HG03175 (cell line): ENCODE measurements at regions not wholly inside any gene's neighbourhood (a gene's known extent, or its start where the extent isn't known, plus 50 kb on each side); places are given as distances from the start of the nearest gene placed in this dataset.
"Not testable (repeated sequence)": the region's sequence is repeated elsewhere in the genome, so short reads cannot be mapped to it uniquely, and the experiment has no call there.

Source experiments
- ATAC-seq: cut with Tn5 transposase; IDR thresholded peaks from one replicate; pipeline ENCODE4 v1.9.1; 2021; ENCODE audit warnings: mild to moderate bottlenecking, moderate library complexity; ENCODE audit not compliant: unreplicated experiment

DNA sequence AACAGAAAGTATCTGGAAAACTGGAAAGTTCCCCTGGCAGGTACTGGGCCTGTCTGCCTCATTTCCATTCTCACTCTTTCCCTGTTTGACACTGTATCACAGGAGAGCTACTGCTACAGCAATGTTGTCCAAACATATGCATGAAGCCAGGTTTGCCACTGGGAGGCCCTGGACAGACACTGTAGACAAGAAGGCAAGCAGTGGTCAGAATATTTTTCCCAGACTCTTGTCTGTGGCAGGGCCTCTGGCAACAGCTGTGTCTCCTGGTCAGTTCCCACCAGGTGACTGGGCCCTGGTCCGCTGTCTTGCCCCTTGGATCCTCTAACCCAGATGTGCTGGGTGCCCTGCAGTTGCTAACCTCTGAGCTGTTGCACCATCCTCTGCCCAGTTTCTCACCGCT lies 178.9 kb upstream of the FANCL start:
- ATAC-seq, result no peak

DNA sequence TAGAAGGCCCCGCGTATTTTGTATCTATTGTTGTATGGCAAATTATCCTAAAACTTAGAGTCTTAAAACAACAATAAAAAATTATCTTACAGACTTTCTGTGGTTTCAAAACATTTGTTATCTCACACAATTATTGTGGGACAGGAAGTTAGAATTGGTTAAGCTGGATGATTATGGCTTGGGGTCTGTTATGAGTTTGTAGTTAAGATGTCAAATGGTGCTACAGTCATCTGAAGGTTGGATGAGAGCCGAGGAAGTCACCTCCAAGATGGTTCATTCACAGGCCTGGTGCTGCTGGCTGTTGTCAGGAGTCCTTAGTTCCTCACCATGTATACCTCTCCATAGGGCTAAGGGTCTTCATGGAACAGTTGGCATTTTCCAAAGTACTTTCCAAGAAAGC lies 175.6 kb upstream of the FANCL start:
- ATAC-seq, result no peak

DNA sequence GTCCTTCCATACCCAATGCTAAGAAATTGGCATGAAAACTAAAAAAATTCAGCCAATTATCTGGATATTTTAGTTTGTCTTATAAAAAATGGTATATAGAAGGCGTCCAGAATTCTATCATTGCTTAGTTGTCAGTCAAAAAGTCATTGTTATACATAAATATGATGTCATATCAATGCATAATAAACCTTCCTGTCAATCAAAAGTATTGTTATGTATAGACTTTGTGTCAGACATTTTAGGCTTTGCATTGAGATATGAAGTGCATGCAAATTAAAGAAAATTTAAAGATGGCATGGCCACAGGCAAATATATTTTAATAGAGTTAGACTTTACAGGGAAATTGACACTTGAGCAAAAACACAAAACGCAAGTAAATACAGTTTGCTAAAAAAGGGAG lies 173.4 kb upstream of the FANCL start:
- ATAC-seq, result no peak

DNA sequence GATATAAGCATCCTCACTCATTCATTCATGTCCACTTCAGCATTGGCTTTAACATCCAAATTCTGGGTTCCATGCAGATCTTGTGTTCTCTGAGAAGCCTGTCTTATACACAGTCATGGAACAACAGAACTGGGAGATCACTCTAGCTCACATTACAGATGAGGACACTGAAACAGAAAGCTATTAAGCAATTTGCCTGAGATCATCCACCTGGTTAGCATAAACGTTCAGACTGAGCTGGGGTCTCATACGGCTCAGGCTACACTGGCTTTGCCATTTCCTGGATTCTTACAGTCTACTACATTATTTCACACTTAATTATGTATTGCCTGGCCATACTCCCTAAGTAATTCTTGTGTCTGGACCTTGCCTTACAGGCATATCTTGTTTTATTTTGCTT lies 169.4 kb upstream of the FANCL start:
- ATAC-seq, result no peak

DNA sequence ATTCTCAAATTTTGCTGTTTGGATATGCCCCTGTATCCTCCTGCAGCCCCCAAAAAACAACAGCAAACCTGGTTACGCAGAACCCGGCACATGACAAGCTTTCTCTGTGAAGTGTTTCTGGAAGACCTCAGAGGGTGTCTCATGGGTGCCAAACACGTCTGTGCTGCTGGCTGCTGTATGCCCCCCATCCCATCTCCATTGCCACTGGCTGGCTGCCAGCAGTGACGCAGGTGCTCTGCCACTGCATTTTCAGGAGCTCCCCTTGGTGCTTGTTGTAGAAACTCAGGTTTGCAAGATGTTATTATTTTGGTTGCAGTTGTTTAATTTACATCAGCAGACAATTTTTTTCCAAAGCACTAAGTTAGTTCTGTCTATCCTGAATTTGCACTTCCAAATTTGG lies 166.4 kb upstream of the FANCL start:
- no peak for ATAC-seq

DNA sequence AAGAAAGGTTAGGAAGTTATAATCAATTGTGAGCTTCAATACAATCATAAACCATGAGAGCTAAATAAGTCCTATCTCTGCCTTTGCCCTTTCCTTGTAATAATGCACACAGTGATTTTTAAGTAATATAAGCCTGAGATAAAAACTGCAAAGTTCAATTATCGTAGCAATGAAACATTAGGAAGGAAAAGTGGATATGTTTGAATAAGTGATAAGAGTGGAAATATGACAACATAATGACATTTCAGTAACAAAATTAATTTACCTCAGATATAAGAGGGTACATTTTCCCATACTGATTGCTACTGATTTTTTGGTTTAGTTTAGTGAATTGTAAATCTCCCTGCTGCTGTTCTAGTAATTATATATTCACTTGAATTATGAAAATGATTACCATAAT lies 164.2 kb upstream of the FANCL start:
- no peak for ATAC-seq

DNA sequence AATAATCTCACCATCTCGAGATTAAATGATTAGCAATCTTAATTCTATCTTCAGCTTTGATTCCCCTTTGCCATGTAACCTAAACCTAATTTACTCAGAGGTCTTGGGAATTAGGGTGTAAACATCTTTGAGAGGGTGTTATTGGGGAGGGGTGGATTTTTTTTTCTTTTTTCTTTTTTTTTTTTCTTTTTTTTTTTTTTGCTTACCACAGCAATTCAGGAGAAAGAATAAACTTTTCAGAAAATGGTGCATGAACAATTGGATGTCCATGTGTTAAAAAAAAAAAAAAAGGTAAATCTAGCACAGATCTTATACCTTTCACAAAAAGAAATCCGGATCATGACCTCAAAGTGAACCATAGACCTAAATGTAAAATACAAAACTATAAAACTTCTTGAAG lies 160.8 kb upstream of the FANCL start:
- ATAC-seq, result no peak

DNA sequence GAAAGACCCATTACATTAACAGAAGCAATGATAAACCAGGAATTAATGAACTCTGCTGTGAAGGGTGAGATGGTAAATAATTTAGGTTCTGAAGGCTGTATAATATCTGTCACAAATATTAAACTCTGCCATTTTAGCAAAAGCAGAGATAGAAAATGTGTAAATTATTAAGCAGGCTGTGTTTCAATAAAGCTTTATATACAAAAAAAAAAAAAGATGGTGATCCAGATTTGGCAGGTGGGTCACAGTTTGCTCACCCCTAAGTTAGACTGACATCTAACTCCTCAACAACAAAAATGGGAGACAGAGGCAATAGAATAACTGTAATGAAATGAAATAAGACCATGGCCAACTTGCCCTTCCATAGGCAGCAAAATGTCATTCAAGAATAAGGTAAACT lies 157.3 kb upstream of the FANCL start:
- ATAC-seq, result no peak

DNA sequence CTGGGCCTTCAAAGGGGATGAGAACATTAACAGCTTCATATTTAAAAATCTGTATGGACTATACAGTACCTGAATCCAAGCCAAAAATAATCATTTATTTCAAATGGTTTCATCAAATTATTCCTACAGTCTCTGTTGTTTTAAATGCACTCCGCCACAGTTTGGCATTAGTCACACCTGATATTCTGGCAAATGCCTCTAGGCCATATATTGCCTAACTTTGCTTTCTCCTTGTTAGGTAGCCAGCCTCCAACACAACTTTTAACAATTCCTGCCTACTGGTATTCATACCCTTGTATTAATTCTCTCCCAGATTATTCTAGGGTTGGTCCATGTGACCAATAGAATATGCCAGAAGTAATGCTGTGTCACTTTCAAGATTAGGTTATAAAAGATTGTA lies 146.6 kb upstream of the FANCL start:
- ATAC-seq, result no peak

DNA sequence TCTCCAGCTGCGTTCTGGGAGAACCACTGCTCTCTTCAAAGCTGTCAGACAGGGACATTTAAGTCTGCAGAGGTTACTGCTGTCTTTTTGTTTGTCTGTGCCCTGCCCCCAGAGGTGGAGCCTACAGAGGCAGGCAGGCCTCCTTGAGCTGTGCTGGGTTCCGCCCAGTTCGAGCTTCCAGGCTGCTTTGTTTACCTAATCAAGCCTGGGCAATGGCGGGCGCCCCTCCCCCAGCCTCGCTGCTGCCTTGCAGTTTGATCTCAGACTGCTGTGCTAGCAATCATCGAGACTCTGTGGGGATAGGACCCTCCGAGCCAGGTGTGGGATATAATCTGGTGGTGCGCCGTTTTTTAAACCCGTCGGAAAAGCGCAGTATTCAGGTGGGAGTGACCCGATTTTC lies 145.8 kb upstream of the FANCL start:
- not testable (repeated sequence) for ATAC-seq

DNA sequence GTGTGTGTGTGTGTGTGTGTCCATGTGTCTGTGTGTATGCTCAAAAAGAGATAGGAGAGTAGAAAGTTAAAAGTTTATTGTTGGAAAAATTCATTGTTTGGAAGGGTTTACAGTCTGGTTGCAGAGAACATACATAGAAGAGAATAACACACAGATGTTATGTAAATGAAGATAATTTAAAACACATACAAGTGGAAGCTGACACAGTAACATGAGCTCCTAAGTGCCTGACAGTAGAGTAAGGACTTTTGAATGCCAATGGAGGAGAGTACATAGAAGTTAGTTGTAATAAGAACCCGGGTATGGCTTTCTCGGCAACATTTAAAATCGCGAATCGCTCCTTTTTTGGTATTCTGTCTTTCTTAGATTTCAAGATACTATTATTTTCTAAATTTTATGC lies 137.0 kb upstream of the FANCL start:
- no peak for ATAC-seq

DNA sequence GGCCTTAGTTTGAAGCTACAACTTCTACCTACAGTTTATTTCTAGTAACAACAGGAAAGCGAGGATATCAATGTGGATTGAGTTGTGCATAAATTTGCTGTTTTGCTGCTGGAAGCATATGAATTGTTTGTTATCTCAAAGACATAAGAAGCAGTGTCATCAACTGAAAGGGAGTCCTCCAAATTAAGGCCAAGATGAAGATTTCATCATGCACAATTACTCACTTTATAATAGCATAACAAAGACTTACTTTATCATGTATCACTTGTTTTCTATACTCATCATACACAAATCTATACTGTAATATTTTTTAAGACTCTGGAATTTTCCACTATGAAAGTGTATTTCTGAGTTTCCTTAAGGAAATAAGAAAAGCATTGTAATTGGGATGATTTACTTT lies 136.1 kb upstream of the FANCL start:
- no peak for ATAC-seq

DNA sequence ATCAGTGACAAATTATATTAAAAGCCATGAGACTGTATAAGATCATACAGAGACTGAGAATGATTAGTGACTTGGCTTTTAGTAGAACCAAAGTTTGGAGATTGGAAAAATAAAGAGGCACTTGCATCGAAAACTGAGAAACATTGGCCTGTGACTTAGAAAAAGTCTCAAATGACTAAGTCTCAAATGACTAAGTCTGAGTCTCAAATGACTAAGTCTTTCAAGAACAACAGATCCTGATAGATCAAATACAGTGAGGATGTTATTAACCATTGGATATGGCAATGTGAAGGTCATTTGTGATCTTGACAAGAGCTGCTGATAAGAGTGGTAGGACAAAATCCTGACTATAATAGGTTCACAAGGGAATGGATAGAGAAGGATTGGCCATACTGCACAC lies 135.5 kb upstream of the FANCL start:
- no peak for ATAC-seq

DNA sequence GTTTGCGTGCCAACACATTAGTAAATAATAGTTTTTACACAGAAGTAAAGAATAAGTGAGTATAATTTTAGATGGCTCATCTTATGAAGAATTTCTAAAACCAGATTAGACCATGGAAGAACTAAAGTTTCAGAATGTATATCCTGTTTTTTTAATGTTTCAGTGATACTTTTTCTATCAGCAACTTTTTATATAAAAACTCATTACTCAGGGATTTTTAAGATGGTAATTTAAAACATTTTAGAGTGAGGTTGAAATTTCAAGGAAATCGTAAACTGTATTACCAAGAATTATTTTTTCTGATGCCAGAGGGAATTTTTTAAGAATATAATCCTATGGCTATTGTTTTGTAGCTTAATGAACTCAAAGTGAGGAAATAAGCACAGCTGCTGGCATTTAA lies 128.5 kb upstream of the FANCL start:
- no peak for ATAC-seq

DNA sequence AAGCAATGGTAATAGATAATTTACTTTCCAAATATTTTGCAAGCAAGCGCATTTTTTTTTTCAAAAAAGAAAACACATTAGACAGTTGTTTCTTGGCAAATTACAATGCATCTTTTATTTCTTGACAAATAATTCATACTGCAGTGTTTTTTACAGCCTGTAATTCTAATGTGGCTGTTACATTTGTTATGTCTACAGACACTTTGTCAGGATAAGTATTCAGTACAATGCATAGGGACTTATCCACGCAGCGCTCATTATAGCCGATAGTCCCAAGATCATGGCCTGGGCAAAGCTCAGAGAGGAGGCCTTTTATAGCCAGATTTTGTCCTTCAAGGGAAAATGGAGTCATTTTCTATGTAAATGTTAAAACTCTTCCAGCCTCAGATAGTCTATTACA lies 123.0 kb upstream of the FANCL start:
- ATAC-seq, result no peak

DNA sequence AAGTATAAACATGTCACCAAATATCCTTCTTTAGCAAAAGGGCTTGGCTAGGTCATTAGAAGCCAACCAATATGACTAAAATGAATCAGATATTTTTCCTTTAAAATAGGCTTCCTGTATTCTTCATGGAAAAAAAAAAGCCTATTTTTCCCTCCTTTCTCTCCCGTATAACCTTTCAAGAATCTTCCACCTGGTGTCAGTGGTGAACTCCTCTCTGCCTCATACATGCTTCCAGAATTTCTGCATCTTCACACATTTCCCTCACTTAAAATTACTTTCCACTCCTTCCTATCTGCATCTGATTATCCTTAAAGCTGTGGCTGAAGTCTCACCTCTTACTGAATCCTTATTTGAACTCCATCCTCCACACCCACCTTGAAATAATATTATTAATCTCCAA lies 116.9 kb upstream of the FANCL start:
- no peak for ATAC-seq

DNA sequence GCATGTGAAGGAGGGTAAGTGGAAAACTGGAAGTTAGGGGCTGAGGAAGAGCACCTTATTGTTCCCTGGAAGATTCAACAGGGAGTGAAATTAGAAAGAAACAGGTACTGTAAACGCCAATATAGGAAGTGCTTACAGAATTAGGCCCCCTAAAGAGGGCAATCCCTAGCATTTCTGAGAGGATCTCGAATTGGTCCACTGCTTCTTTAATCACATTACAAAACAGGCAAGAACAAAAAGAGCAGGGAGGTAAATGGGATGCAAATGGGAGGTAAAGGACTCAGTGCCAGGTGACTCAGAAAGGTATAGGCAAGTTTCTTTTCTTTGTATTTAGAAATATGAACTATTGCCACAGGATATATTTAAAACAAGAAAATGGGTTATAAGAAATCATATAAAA lies 116.4 kb upstream of the FANCL start:
- no peak for ATAC-seq

DNA sequence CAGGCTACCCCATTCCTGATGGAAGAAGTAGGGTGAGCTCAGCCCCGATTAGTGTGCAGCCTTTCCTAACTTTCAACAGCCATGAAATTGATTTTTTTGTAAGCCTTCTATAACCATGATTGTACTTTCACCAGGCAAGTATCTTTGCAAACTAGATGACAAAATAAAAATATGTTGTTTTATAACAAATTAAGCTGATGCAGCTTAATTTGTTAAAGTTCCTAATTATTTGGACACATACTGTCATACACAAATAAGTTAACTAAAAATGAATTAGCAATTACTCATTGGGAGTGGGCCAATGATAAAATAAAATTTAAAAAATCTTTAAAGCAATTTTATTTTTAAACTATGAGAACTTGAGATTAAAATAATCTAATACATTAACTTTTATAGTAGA lies 113.1 kb upstream of the FANCL start:
- no peak for ATAC-seq

DNA sequence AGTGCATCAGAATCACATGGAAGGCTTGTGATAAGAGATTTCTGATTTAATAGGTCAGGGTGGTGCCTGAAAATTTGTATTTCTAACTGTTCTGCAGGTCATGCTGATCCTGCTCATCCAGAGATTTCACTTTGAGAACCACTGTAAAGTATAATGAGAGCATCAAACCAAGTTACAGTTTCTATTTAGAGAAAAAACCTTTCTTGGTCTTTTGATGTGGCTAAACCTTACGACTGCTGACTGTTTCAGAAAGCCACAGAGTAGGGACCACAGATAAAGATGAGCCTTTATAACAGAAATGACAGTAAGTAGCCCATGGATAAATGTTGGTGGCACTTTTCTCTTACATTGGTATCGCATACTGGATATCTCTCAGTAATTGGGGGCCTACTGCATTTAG lies 109.4 kb upstream of the FANCL start:
- ATAC-seq, result peak; percentile 55

DNA sequence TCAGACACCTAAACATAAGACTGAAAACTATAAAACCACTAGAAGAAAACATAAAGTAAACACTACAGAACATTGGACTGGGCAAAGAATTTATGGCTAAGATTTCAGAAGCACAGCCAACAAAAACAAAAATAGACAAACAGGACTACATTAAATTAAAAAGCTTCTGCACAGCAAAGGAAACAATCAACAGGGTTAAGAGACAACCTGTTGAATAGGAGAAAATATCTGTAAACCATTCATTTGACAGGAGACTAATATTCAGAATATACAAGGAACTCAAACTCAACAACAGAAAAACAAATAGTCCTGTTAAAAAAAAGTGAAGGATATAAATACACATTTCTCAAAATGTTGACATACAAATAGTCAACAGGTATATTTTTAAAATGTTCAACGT lies 106.7 kb upstream of the FANCL start:
- no peak for ATAC-seq

DNA sequence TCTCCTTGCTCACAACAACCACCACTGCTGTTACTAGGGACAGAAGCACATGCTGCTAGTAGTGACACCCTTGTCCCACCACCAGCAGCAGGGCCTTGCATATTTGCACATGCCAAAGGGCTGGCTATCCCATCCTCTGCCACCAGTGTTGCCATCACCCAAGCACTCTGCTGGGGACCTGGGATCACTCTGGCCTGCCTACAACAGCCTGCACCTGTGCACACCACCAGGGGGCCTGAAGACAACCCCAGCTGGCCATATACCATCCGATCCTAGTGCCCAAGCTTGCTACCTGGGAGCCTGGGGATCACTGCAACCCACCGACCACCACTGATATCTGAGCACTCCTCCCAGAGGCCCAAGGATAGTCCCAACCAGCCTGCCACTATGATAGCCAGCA lies 99.9 kb upstream of the FANCL start:
- no peak for ATAC-seq

DNA sequence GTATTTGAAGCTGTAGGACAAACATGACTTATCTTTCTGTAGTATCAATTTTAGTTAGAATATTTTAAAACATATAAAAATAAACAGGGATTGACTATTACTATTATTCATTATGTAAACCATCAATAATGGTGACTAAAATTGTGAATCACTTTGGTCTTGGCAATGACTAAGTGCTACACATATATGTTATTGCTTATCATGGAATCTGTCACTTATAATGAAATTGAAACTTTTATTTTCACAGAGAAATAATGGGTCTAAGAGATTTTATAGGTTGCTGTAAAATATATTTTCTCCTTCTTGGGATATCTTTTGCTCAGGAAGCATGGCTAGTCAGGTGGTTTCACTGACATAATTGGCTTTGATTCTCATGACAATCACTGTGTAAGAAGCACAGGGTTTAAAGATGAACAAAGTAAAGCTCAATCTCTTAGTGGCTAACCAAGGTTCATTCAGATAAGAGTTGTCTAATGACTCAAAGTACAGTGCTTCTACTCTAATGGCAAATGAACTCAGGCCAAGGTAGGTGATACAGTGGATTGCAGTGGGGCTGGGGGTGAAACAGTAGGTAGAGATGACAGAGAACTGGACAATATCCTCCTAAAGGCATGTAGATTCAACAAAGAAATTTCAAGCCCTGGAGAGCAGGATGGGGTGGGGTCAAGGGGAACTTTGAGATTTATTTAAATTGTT lies 98.6 kb upstream of the FANCL start:
- ATAC-seq, result no peak

DNA sequence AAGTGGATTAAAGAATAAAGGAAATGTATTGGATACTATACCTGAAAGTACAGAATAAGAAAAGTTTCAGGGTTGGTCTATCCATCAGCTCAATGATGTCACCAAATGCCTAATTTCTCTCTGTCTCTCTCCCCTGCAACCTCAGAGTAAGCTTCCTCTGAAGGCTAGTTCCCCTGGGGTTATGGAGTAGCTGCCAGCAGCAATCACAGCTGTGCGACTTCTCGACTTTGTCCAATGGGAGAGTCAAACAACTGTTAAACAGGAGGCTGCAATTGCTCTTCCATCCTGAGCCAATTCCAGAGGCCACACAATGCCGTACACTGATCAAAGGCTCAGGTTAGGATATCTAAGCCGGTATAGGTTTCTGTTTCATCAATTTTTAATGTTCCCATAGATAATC lies 95.3 kb upstream of the FANCL start:
- ATAC-seq, result no peak

DNA sequence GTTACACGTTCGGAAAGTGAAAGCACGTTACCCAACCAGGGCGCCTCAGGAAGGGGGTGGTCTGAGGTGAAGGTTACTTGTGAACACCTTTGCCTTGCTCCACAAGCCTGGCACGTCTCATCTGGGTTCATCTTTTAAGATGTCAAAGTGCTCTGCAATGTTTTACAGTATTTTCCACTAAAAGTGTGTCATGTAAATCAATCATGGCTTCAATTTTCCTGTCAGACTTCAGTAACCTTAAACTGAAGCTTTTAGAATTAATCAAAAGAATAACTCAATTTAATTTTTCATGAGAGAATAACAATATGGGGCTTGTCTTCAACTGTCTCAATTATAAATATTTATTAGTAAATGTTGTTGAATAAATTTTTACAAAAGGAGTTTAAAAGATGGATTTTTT lies 93.3 kb upstream of the FANCL start:
- no peak for ATAC-seq
